CD14-positive monocyte (primary cell): ENCODE measurements at regions not wholly inside any gene's neighbourhood (a gene's known extent, or its start where the extent isn't known, plus 50 kb on each side); places are given as distances from the start of the nearest gene placed in this dataset.
A peak's percentile ranks its signal among the peaks of the same experiment; 100 is the strongest.
"Not testable (repeated sequence)": the region's sequence is repeated elsewhere in the genome, so short reads cannot be mapped to it uniquely, and the experiment has no call there.

Experiments
- DNase-seq, 3 donors: peaks; one replicate each; pipeline ENCODE4 v3.0.0-alpha.2; 2011 to 2022
- H2AFZ ChIP-seq: 2 replicates; pipeline ENCODE4 v1.6.0; 2012; ENCODE audit warnings: mild to moderate bottlenecking, low read depth, low read length, inconsistent platforms; ENCODE audit not compliant: insufficient read depth, poor library complexity, severe bottlenecking
- H3K27ac ChIP-seq, 2 donors: 1 replicate in 1 of 2; 2 replicates in 1 of 2; pipeline ENCODE4 v1.5.1; 2012 to 2013; ENCODE audit warnings: low read length in 2 of 2, control low read depth in 1 of 2, inconsistent platforms in 1 of 2, low read depth in 1 of 2, mild to moderate bottlenecking in 1 of 2
- H3K27me3 ChIP-seq, 2 donors: one replicate each; pipeline versions ENCODE4 v1.6.0 to v1.6.1; 2011 to 2013; ENCODE audit warnings: low read length in 2 of 2; ENCODE audit not compliant: control insufficient read depth in 2 of 2, insufficient read depth in 2 of 2
- H3K36me3 ChIP-seq, 2 donors: replicated peaks in 1 of 2; 1 replicate in 1 of 2; 2 replicates in 1 of 2; pipeline versions ENCODE4 v1.5.1 to v1.6.1; 2012 to 2013; ENCODE audit warnings: low read length in 2 of 2, control low read depth in 1 of 2, inconsistent platforms in 1 of 2, mild to moderate bottlenecking in 1 of 2; ENCODE audit not compliant: insufficient read depth in 2 of 2, control insufficient read depth in 1 of 2
- H3K4me1 ChIP-seq, 2 donors: 1 replicate in 1 of 2; 2 replicates in 1 of 2; pipeline versions ENCODE4 v1.5.1 to v1.6.1; 2012 to 2013; ENCODE audit warnings: low read length in 2 of 2, control low read depth in 1 of 2, inconsistent platforms in 1 of 2, mild to moderate bottlenecking in 1 of 2, moderate library complexity in 1 of 2; ENCODE audit not compliant: insufficient read depth in 2 of 2, control insufficient read depth in 1 of 2
- H3K4me2 ChIP-seq: replicated peaks from 2 replicates; pipeline ENCODE3; 2012; ENCODE audit warnings: low read length, moderate library complexity, mild to moderate bottlenecking; ENCODE audit not compliant: poor library complexity, severe bottlenecking; ENCODE audit errors: extremely low read depth
- H3K4me3 ChIP-seq, 3 experiments: fragments of 200-600 bp in 1 of 3; sonication (generic) in 1 of 3; replicated peaks in 1 of 3; 1 replicate in 2 of 3; 2 replicates in 1 of 3; pipeline ENCODE4 v1.5.1; 2011 to 2013; ENCODE audit warnings: low read length in 3 of 3, mild to moderate bottlenecking in 3 of 3, control low read depth in 2 of 3, low read depth in 2 of 3, inconsistent platforms in 1 of 3, moderate library complexity in 1 of 3
- H3K79me2 ChIP-seq: 2 replicates; pipeline ENCODE4 v1.6.0; 2012; ENCODE audit warnings: mild to moderate bottlenecking, control low read depth, inconsistent platforms, low read length, moderate library complexity; ENCODE audit not compliant: insufficient read depth
- H3K9ac ChIP-seq: 2 replicates; pipeline ENCODE4 v1.6.0; 2017; ENCODE audit warnings: low read length, mild to moderate bottlenecking; ENCODE audit not compliant: insufficient read depth, poor library complexity, severe bottlenecking
- H3K9me3 ChIP-seq, 2 donors: replicated peaks in 1 of 2; 1 replicate in 1 of 2; 2 replicates in 1 of 2; pipeline versions ENCODE4 v1.5.1 to v1.6.1; 2012 to 2013; ENCODE audit warnings: low read length in 2 of 2, control low read depth in 1 of 2; ENCODE audit not compliant: control insufficient read depth in 1 of 2, insufficient read depth in 1 of 2
- H4K20me1 ChIP-seq: 2 replicates; pipeline ENCODE4 v1.6.0; 2012; ENCODE audit warnings: mild to moderate bottlenecking, low read length, control low read depth, moderate library complexity; ENCODE audit not compliant: insufficient read depth
- H3K27ac Mint-ChIP-seq, 7 donors: one replicate each; pipeline ENCODE4 v1.8.0; 2020; ENCODE audit warnings: mild to moderate bottlenecking in 7 of 7, mixed read lengths in 7 of 7, moderate library complexity in 6 of 7, inconsistent platforms in 2 of 7
- H3K27me3 Mint-ChIP-seq, 3 donors: one replicate each; pipeline ENCODE4 v1.8.0; 2021 to 2022; ENCODE audit warnings: low read depth in 3 of 3, mild to moderate bottlenecking in 3 of 3, mixed read lengths in 3 of 3, moderate library complexity in 3 of 3, inconsistent platforms in 1 of 3
- H3K36me3 Mint-ChIP-seq, 2 donors: one replicate each; pipeline ENCODE4 v1.8.0; 2020; ENCODE audit warnings: mixed read lengths in 2 of 2, inconsistent platforms in 1 of 2, mild to moderate bottlenecking in 1 of 2
- H3K4me1 Mint-ChIP-seq: one replicate; pipeline ENCODE4 v1.8.0; 2020; ENCODE audit warnings: mild to moderate bottlenecking, mixed read lengths
- H3K4me3 Mint-ChIP-seq, 2 donors: one replicate each; pipeline ENCODE4 v1.8.0; 2020; ENCODE audit warnings: mild to moderate bottlenecking in 2 of 2, mixed read lengths in 2 of 2, moderate library complexity in 1 of 2
- H3K9me3 Mint-ChIP-seq, 7 donors: one replicate each; pipeline ENCODE4 v1.8.0; 2020 to 2022; ENCODE audit warnings: mixed read lengths in 7 of 7, mild to moderate bottlenecking in 6 of 7, moderate library complexity in 6 of 7, inconsistent platforms in 2 of 7
- WGBS: methylation state at CpG from one replicate; pipeline ENCODE4 v1.1.5; 2013; ENCODE audit warnings: missing lambda C conversion rate; ENCODE audit not compliant: insufficient coverage; 5-methylcytosine and 5-hydroxymethylcytosine counted together
- intact Hi-C, 2 donors: fragments of 100-400 bp; cut with micrococcal nuclease; formaldehyde crosslinking; loops; one replicate each; pipeline versions ENCODE4 v1.15.0 to v1.15.1; 2023

DNA sequence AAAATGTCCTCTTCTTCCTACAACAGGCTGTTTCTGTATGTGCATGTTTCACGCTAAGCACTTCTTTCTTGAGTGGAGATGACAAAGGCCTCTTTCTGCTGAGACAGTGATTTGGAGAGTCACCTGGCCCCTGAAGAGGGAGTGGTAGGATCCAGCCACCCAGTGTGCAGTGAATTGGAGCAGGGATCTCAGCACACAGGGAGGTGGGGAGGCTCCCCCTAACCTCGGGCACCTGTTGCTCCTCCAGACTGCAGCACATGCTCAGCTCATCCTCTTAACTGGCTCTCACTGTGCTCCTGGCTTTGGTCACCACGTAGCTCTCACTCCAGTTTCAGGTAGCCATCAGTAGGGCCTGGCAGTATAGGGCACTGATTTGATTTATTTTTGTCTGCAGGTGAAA is 87.6 kb upstream of the GPR89A start:
- H2AFZ ChIP-seq, H3K4me3 Mint-ChIP-seq, H3K9ac ChIP-seq, H3K4me2 ChIP-seq, DNase-seq, H3K36me3 ChIP-seq, H3K79me2 ChIP-seq, intact Hi-C loops, H3K27me3 ChIP-seq, H3K9me3 Mint-ChIP-seq, H3K4me1 ChIP-seq, H4K20me1 ChIP-seq, H3K36me3 Mint-ChIP-seq, H3K27ac ChIP-seq, H3K4me1 Mint-ChIP-seq, H3K9me3 ChIP-seq, H3K4me3 ChIP-seq: not testable (repeated sequence)
- peak overlapping the region in 1 of 7 donors; percentile 31 for H3K27ac Mint-ChIP-seq
- WGBS = 83% methylated on average over 1 of the region's 3 CpGs
- peaks cover 4 to 15% (median 5%) of the 10 kb centered on the region in 3 donors for H3K27me3 Mint-ChIP-seq

DNA sequence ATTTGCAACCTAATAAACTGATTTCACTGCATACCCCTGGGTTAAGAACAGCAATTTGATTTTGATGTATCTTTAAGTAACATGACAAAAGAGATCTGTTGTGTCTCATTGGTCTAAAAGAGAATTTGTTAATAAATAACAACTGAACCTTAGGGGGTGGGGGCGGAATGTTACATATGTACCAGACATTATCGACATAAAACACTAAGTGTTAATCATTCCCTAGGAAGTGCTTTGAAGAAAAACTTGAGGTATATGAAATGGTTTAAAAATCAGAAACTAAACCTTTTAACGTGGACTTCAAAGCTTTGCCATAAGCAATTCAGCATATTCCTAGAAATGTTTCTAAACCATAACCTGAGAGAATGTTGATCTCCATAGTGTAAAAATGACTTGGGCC is 88.5 kb upstream of the GPR89A start:
- H3K36me3 ChIP-seq, H3K4me2 ChIP-seq, H3K9me3 Mint-ChIP-seq, H3K79me2 ChIP-seq, intact Hi-C loops, H3K4me1 Mint-ChIP-seq, H4K20me1 ChIP-seq, DNase-seq, H3K36me3 Mint-ChIP-seq, H3K27me3 ChIP-seq, H2AFZ ChIP-seq, H3K9me3 ChIP-seq, H3K27ac Mint-ChIP-seq, H3K9ac ChIP-seq, H3K4me3 Mint-ChIP-seq, H3K4me1 ChIP-seq, H3K4me3 ChIP-seq, H3K27ac ChIP-seq: not testable (repeated sequence)
- no CpG with 5 or more reads among the region's 3 CpGs for WGBS
- peaks cover 3 to 18% (median 4%) of the 10 kb centered on the region in 3 donors for H3K27me3 Mint-ChIP-seq

DNA sequence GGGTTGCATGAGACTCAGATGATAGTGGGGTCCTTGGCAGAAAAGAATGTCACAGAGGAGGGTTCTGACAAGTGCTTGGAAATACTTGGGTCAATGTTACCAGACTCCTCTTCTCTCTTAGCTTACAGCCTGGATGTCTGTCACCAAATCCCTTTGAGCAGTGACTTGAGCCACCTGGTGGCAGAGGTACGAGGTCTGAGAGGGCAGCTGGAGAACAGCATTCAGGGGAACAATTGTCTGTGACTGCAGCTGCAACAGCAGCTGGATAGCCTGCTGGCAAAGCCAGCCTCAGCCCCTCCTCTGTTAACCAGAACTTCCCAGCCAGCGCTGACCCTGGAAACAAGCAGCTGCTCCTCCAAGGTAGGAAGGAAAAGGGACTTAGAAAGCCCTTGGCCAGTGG is 87.6 kb upstream of the NBPF20 start:
- H3K27me3 Mint-ChIP-seq = peaks cover 2 to 14% (median 4%) of the 10 kb centered on the region in 3 donors
- H3K79me2 ChIP-seq, H3K4me3 Mint-ChIP-seq, H3K4me1 ChIP-seq, H3K9me3 ChIP-seq, H3K27ac Mint-ChIP-seq, H3K4me2 ChIP-seq, H3K4me1 Mint-ChIP-seq, H3K27ac ChIP-seq, DNase-seq, H3K4me3 ChIP-seq, H3K36me3 Mint-ChIP-seq, H3K36me3 ChIP-seq, H3K9ac ChIP-seq, H3K27me3 ChIP-seq, H4K20me1 ChIP-seq, H3K9me3 Mint-ChIP-seq, H2AFZ ChIP-seq, intact Hi-C loops: not testable (repeated sequence)
- no CpG with 5 or more reads among the region's 2 CpGs for WGBS

DNA sequence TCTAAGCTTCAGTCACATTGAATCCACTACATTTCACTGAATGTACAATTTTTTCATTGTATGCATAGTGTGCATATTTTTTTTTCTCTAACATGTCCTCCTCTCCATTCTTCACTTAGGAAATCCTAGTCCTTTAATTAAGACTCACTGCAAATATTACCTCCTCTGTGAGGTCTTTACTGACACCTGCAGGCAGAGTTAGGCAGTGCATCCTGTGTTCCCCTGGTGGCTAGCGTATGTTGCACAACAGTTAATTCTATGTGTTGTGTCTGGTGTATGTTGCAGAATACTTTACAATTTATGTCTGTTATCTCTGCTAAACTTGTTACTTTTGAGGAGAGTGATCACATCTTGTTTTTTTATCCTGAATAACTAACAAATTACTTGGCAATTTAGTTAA is 82.7 kb upstream of the NBPF20 start:
- intact Hi-C loops, H3K9me3 Mint-ChIP-seq, H3K27ac ChIP-seq, H3K4me3 ChIP-seq, H3K27me3 Mint-ChIP-seq, H3K36me3 ChIP-seq, H3K4me1 ChIP-seq, H2AFZ ChIP-seq, H3K27me3 ChIP-seq, H3K79me2 ChIP-seq, H3K4me1 Mint-ChIP-seq, DNase-seq, H3K4me2 ChIP-seq, H3K9ac ChIP-seq, H3K4me3 Mint-ChIP-seq, H3K36me3 Mint-ChIP-seq, H4K20me1 ChIP-seq, H3K27ac Mint-ChIP-seq, H3K9me3 ChIP-seq: not testable (repeated sequence)
- no CpG with 5 or more reads among the region's 1 CpG for WGBS
